K562 (cell line): ENCODE measurements at regions not wholly inside any gene's neighbourhood (a gene's known extent, or its start where the extent isn't known, plus 50 kb on each side); places are given as distances from the start of the nearest gene placed in this dataset.

Source experiments
- CTCF ChIP-seq, 3 experiments: IDR thresholded peaks in 2 of 3; conservative IDR thresholded peaks in 1 of 3; 2 replicates each; pipeline ENCODE4 v1.5.1; 2011 to 2012; ENCODE audit warnings: low read length in 3 of 3, mild to moderate bottlenecking in 3 of 3, control low read depth in 2 of 3, improper control_type of control experiment in 1 of 3, inconsistent platforms in 1 of 3, low read depth in 1 of 3, mixed read lengths in 1 of 3, moderate library complexity in 1 of 3; ENCODE audit not compliant: insufficient read depth in 2 of 3
- EZH2 ChIP-seq: IDR thresholded peaks from 2 replicates; pipeline ENCODE4 v1.6.1; 2012; ENCODE audit warnings: low read depth, mild to moderate bottlenecking, inconsistent platforms, low read length, borderline replicate concordance
- FIP1L1 ChIP-seq: fragments of 200-400 bp; formaldehyde crosslinking; IDR thresholded peaks from 2 replicates; pipeline ENCODE4 v1.6.1; 2018; ENCODE audit warnings: mild to moderate bottlenecking, low read depth, low read length; ENCODE audit not compliant: poor library complexity, severe bottlenecking
- GABPA ChIP-seq: fragments of 200-800 bp; sonication (Bioruptor generic); conservative IDR thresholded peaks from 2 replicates; pipeline ENCODE4 v1.6.1; 2016; ENCODE audit warnings: low read depth, missing genetic modification characterization, missing compliant biosample characterization
- GATAD2B ChIP-seq: fragments of 450-650 bp; IDR thresholded peaks from 2 replicates; pipeline ENCODE4 v1.6.1; 2017; ENCODE audit warnings: mild to moderate bottlenecking, borderline replicate concordance
- MAX ChIP-seq: sonication (generic); formaldehyde crosslinking; IDR thresholded peaks from 2 replicates; pipeline ENCODE4 v1.9.0; 2022; ENCODE audit warnings: mild to moderate bottlenecking, missing genetic modification reagents
- PTTG1 ChIP-seq: fragments of 450-650 bp; IDR thresholded peaks from 2 replicates; pipeline ENCODE4 v1.6.1; 2016; ENCODE audit warnings: low read depth, mild to moderate bottlenecking, missing genetic modification characterization, missing compliant biosample characterization
- ZNF175 ChIP-seq: fragments of 200-800 bp; sonication (Bioruptor generic); IDR thresholded peaks from 2 replicates; pipeline ENCODE4 v1.6.1; 2016; ENCODE audit warnings: low read depth, mild to moderate bottlenecking, missing genetic modification characterization, missing compliant biosample characterization

DNA sequence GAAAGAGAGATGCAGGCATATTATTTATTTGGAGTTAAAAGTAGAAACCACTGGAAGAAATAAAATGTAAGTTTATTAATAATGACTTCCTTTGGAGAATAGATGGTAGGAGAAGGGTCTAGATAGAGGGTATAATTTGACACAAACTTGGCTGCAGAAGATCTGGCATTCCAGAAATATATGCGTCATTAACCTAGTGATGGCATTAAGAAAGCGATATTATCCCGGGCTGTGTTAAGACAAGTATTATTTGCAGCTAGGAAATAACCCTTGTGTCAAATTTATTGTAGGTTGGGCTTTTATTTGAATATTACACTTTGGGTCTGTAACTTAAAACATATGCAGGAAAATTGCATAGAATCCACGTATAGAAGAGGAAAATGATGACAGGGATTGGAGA lies 389.5 kb downstream of the MTX2 start:
- TF ChIP-seq MAX (CRISPR knock-in tag) (no peak), GATAD2B (no peak), PTTG1 (tag) (no peak), GABPA (tag) (no peak), EZH2 (no peak), CTCF (IDR thresholded peaks at IDR 0.05 in 2 of 3, conservative IDR thresholded peaks at IDR 0.05 in 1 of 3; ENCODE audit: insufficient read depth in 2 of 3, low read depth in 1 of 3, low read length in 3 of 3) (no peak), FIP1L1 (no peak), ZNF175 (CRISPR knock-in tag) (no peak)
